SK-N-SH (cell line): ENCODE measurements at regions not wholly inside any gene's neighbourhood (a gene's known extent, or its start where the extent isn't known, plus 50 kb on each side); places are given as distances from the start of the nearest gene placed in this dataset.

Experiments
- CTCF ChIA-PET: fragments of 300-600, 350-600 bp; formaldehyde crosslinking; extraction: SDS; loops from one replicate; lab custom pipeline; 2021; lab: Yijun Ruan, JAX
- POLR2A ChIA-PET: fragments of 350-600 bp; sonication (Branson Sonifier 250); formaldehyde crosslinking; extraction: SDS; loops from one replicate; lab custom pipeline; 2020; ENCODE audit warnings: antibody characterized with exemption, inconsistent platforms; lab: Yijun Ruan, JAX
- DNase-seq: peaks from one replicate; pipeline ENCODE4 v3.0.0; 2012
- H2AFZ ChIP-seq: fragments of 200-600 bp; sonication (generic); 2 replicates; pipeline ENCODE4 v1.8.1; 2016; ENCODE audit warnings: antibody characterized with exemption, mild to moderate bottlenecking, low read depth
- H3F3A ChIP-seq: fragments of 200-600 bp; sonication (generic); replicated peaks from 2 replicates; pipeline ENCODE3; 2016; ENCODE audit warnings: antibody characterized with exemption, mild to moderate bottlenecking; ENCODE audit not compliant: insufficient read depth
- H3K27ac ChIP-seq, 2 experiments: fragments of 200-500 bp in 1 of 2; fragments of 200-600 bp in 1 of 2; sonication (Bioruptor generic) in 1 of 2; sonication (generic), shearing (Covaris generic) in 1 of 2; 2 replicates each; pipeline versions ENCODE4 v1.5.1 to v1.6.1; 2014 to 2016; ENCODE audit warnings: low read depth in 2 of 2, inconsistent platforms in 1 of 2, low read length in 1 of 2, mild to moderate bottlenecking in 1 of 2, mixed read lengths in 1 of 2
- H3K27me3 ChIP-seq: fragments of 200-600 bp; sonication (generic), shearing (Covaris generic); 2 replicates; pipeline ENCODE4 v1.6.1; 2016; ENCODE audit warnings: mixed run types; ENCODE audit not compliant: insufficient read depth
- H3K36me3 ChIP-seq, 2 experiments: fragments of 200-500 bp in 1 of 2; fragments of 200-600 bp in 1 of 2; sonication (Bioruptor generic) in 1 of 2; sonication (generic) in 1 of 2; replicated peaks in 1 of 2; 2 replicates each; pipeline versions ENCODE3 to v1.5.1; 2014 to 2016; ENCODE audit warnings: low read length in 1 of 2, mild to moderate bottlenecking in 1 of 2; ENCODE audit not compliant: insufficient read depth in 2 of 2, control insufficient read depth in 1 of 2
- H3K4me1 ChIP-seq, 2 experiments: fragments of 200-500 bp in 1 of 2; fragments of 200-600 bp in 1 of 2; sonication (Bioruptor generic) in 1 of 2; sonication (generic), shearing (Covaris generic) in 1 of 2; 2 replicates each; pipeline versions ENCODE4 v1.5.1 to v1.6.1; 2014 to 2016; ENCODE audit warnings: low read depth in 1 of 2, low read length in 1 of 2, mixed run types in 1 of 2; ENCODE audit not compliant: insufficient read depth in 2 of 2, control insufficient read depth in 1 of 2
- H3K4me2 ChIP-seq: fragments of 200-600 bp; sonication (generic), shearing (Covaris generic); 2 replicates; pipeline ENCODE4 v1.6.1; 2017; ENCODE audit warnings: mixed run types
- H3K4me3 ChIP-seq, 2 experiments: fragments of 200-500 bp in 1 of 2; fragments of 200-600 bp in 1 of 2; sonication (Bioruptor generic) in 1 of 2; sonication (generic), shearing (Covaris generic) in 1 of 2; 2 replicates each; pipeline versions ENCODE4 v1.5.1 to v1.8.1; 2014 to 2016; ENCODE audit warnings: low read depth in 2 of 2, inconsistent platforms in 1 of 2, low read length in 1 of 2, mild to moderate bottlenecking in 1 of 2, mixed read lengths in 1 of 2, moderate library complexity in 1 of 2
- H3K79me2 ChIP-seq: fragments of 200-600 bp; sonication (generic); 2 replicates; pipeline ENCODE4 v1.8.1; 2017; ENCODE audit warnings: mild to moderate bottlenecking; ENCODE audit not compliant: insufficient read depth
- H3K9ac ChIP-seq: fragments of 200-600 bp; sonication (generic); 2 replicates; pipeline ENCODE4 v1.6.1; 2017; ENCODE audit warnings: mixed run types
- H3K9me2 ChIP-seq: fragments of 200-600 bp; sonication (generic); 2 replicates; pipeline ENCODE4 v1.6.1; 2017; ENCODE audit warnings: mixed run types
- H3K9me3 ChIP-seq: fragments of 200-600 bp; sonication (generic); 2 replicates; pipeline ENCODE4 v1.6.1; 2017; ENCODE audit warnings: mixed run types, mild to moderate bottlenecking, moderate library complexity
- H4K20me1 ChIP-seq: fragments of 200-600 bp; sonication (generic); 2 replicates; pipeline ENCODE4 v1.6.1; 2017; ENCODE audit warnings: mild to moderate bottlenecking, mixed run types; ENCODE audit not compliant: insufficient read depth
- CHD2 ChIP-seq: fragments of 150-350 bp; IDR thresholded peaks from 2 replicates; pipeline ENCODE4 v1.6.1; 2018; ENCODE audit warnings: low read length; ENCODE audit not compliant: partially characterized antibody
- CTCF ChIP-seq: fragments of 200-600 bp; sonication (generic); IDR thresholded peaks from 2 replicates; pipeline ENCODE4 v1.6.1; 2017; ENCODE audit warnings: antibody characterized with exemption, mild to moderate bottlenecking, moderate library complexity
- FOSL2 ChIP-seq: IDR thresholded peaks from 2 replicates; pipeline ENCODE4 v1.4.0; 2012; ENCODE audit warnings: low read depth, mild to moderate bottlenecking, moderate library complexity, borderline replicate concordance
- FOXJ3 ChIP-seq: sonication (generic); formaldehyde crosslinking; IDR thresholded peaks from 2 replicates; pipeline ENCODE4 v1.5.1; 2020; ENCODE audit warnings: mild to moderate bottlenecking, missing genetic modification reagents
- FOXM1 ChIP-seq: IDR thresholded peaks from 2 replicates; pipeline ENCODE4 v1.4.0; 2012; ENCODE audit warnings: low read depth, mild to moderate bottlenecking
- MAX ChIP-seq: IDR thresholded peaks from 2 replicates; pipeline ENCODE4 v1.4.0; 2012; ENCODE audit warnings: low read depth
- MEF2A ChIP-seq: IDR thresholded peaks from 2 replicates; pipeline ENCODE4 v1.4.0; 2012; ENCODE audit warnings: low read depth, borderline replicate concordance
- RAD21 ChIP-seq: IDR thresholded peaks from 2 replicates; pipeline ENCODE4 v1.6.1; 2012; ENCODE audit warnings: mild to moderate bottlenecking, low read length
- RCOR1 ChIP-seq: fragments of 150-350 bp; IDR thresholded peaks from 2 replicates; pipeline ENCODE4 v1.6.1; 2017; ENCODE audit warnings: antibody characterized with exemption, low read length
- REST ChIP-seq: IDR thresholded peaks from 2 replicates; pipeline ENCODE4 v1.6.1; 2012; ENCODE audit warnings: mild to moderate bottlenecking, low read depth, low read length, moderate library complexity
- RFX5 ChIP-seq: IDR thresholded peaks from 2 replicates; pipeline ENCODE4 v1.6.1; 2012; ENCODE audit warnings: mild to moderate bottlenecking, improper control_type of control experiment, low read length
- SMC3 ChIP-seq: IDR thresholded peaks from 2 replicates; pipeline ENCODE4 v1.6.1; 2012; ENCODE audit warnings: low read depth, low read length, improper control_type of control experiment
- USF1 ChIP-seq: IDR thresholded peaks from 2 replicates; pipeline ENCODE4 v1.4.0; 2012; ENCODE audit warnings: low read depth, borderline replicate concordance
- USF2 ChIP-seq: fragments of 150-350 bp; IDR thresholded peaks from 2 replicates; pipeline ENCODE4 v1.6.1; 2017; ENCODE audit warnings: antibody characterized with exemption, low read length, low read depth, borderline replicate concordance
- ZBTB33 ChIP-seq: IDR thresholded peaks from 2 replicates; pipeline ENCODE4 v1.4.0; 2012; ENCODE audit warnings: low read depth, borderline replicate concordance
- WGBS: methylation state at CpG from one replicate; pipeline ENCODE4 v1.1.6; 2017; ENCODE audit warnings: low lambda C conversion rate; 5-methylcytosine and 5-hydroxymethylcytosine counted together

- Histone ChIP-seq H2AFZ (no peak overlapping the region), H3K36me3 (no peaks in the 10 kb centered on the region), H3K4me2 (no peak overlapping the region), H3F3A (no peaks in the 10 kb centered on the region), H4K20me1 (no peaks in the 10 kb centered on the region), H3K27ac (no peak overlapping the region), H3K4me3 (no peak overlapping the region), H3K9me3 (no peaks in the 10 kb centered on the region), H3K9me2 (no peaks in the 10 kb centered on the region), H3K4me1 (no peaks in the 10 kb centered on the region; a peak in 1 of 4 replicates), H3K9ac (no peak overlapping the region), H3K27me3 (no peaks in the 10 kb centered on the region), H3K79me2 (no peaks in the 10 kb centered on the region)
- CTCF ChIA-PET, result no interaction called here
- 59% methylated on average over 4 of the region's 4 CpGs for WGBS
- no peak for TF ChIP-seq RCOR1
- no peak for TF ChIP-seq CHD2
- no peak for TF ChIP-seq MAX
- TF ChIP-seq USF1, result no peak
- TF ChIP-seq REST, result no peak
- TF ChIP-seq RFX5, result no peak
- no peak for TF ChIP-seq FOSL2
- no peak for TF ChIP-seq CTCF
- TF ChIP-seq SMC3, result no peak
- TF ChIP-seq FOXM1, result no peak
- TF ChIP-seq RAD21, result no peak
- TF ChIP-seq FOXJ3, result no peak
- TF ChIP-seq USF2, result no peak
- TF ChIP-seq MEF2A, result no peak
- no peak for TF ChIP-seq ZBTB33
- no peak for DNase-seq
- POLR2A ChIA-PET, result no interaction called here
These were observed 208.1 kb upstream of the REG3G start for GRCh38 chr2:78817430-78817829.
